LoVo (cell line): ENCODE measurements at regions not wholly inside any gene's neighbourhood (a gene's known extent, or its start where the extent isn't known, plus 50 kb on each side); places are given as distances from the start of the nearest gene placed in this dataset.
"Not testable (repeated sequence)": the region's sequence is repeated elsewhere in the genome, so short reads cannot be mapped to it uniquely, and the experiment has no call there.

Experiments
- DNase-seq: peaks from one replicate; pipeline ENCODE4 v3.0.0-alpha.2; 2016; ENCODE audit warnings: low spot score

- DNase-seq, result no peak
Measured at GRCh38 chr5:152178350-152178699, 226.8 kb downstream of the NMUR2 start.

- DNase-seq, result no peak
Measured at GRCh38 chr5:152177626-152178349, 227.3 kb downstream of the NMUR2 start.

- no peak for DNase-seq
Measured at GRCh38 chr5:152171888-152172287, 233.2 kb downstream of the NMUR2 start.

GRCh38 chr5:152170350-152170749 is 234.7 kb downstream of the NMUR2 start:
- no peak for DNase-seq

GRCh38 chr5:152164860-152165259 is 240.2 kb upstream of the GLRA1 start:
- DNase-seq, result no peak

- DNase-seq, result not testable (repeated sequence)
Measured at GRCh38 chr5:152159894-152160293, 235.2 kb upstream of the GLRA1 start.

GRCh38 chr5:152154452-152154851 is 229.8 kb upstream of the GLRA1 start:
- DNase-seq, result not testable (repeated sequence)

GRCh38 chr5:152151940-152152339 is 227.3 kb upstream of the GLRA1 start:
- no peak for DNase-seq

- no peak for DNase-seq
Measured at GRCh38 chr5:152151113-152151512, 226.5 kb upstream of the GLRA1 start.

- DNase-seq, result no peak
Measured at GRCh38 chr5:152147286-152147685, 222.6 kb upstream of the GLRA1 start.

GRCh38 chr5:152146566-152146965 is 221.9 kb upstream of the GLRA1 start:
- no peak for DNase-seq

GRCh38 chr5:152144556-152144955 is 219.9 kb upstream of the GLRA1 start:
- DNase-seq, result no peak

- no peak for DNase-seq
Measured at GRCh38 chr5:152144030-152144429, 219.4 kb upstream of the GLRA1 start.

- DNase-seq, result peak; percentile 67
Measured at GRCh38 chr5:152142840-152143469, 218.3 kb upstream of the GLRA1 start.

GRCh38 chr5:152140347-152140746 is 215.7 kb upstream of the GLRA1 start:
- DNase-seq, result no peak

- no peak for DNase-seq
Measured at GRCh38 chr5:152137063-152137462, 212.4 kb upstream of the GLRA1 start.

- no peak for DNase-seq
Measured at GRCh38 chr5:152136321-152136720, 211.7 kb upstream of the GLRA1 start.

GRCh38 chr5:152135827-152136226 is 211.2 kb upstream of the GLRA1 start:
- DNase-seq, result no peak

GRCh38 chr5:152125661-152126205 is 201.1 kb upstream of the GLRA1 start:
- DNase-seq, result no peak

- DNase-seq, result no peak
Measured at GRCh38 chr5:152124409-152125041, 199.9 kb upstream of the GLRA1 start.

- no peak for DNase-seq
Measured at GRCh38 chr5:152118676-152119470, 194.2 kb upstream of the GLRA1 start.

GRCh38 chr5:152116934-152117333 is 192.3 kb upstream of the GLRA1 start:
- no peak for DNase-seq
